Kidney epithelial cell (primary cell): ENCODE measurements at regions not wholly inside any gene's neighbourhood (a gene's known extent, or its start where the extent isn't known, plus 50 kb on each side); places are given as distances from the start of the nearest gene placed in this dataset.

Experiments used
- DNase-seq: peaks from one replicate; pipeline ENCODE4 v3.0.0-alpha.2; 2010; ENCODE audit warnings: low read depth
- H3K27me3 ChIP-seq: 2 replicates; pipeline ENCODE4 v1.6.0; 2011; ENCODE audit warnings: low read length; ENCODE audit not compliant: control insufficient read depth, insufficient read depth
- H3K36me3 ChIP-seq: 2 replicates; pipeline ENCODE4 v1.5.1; 2011; ENCODE audit warnings: low read length; ENCODE audit not compliant: control insufficient read depth, insufficient read depth
- H3K4me3 ChIP-seq: 2 replicates; pipeline ENCODE4 v1.5.1; 2011; ENCODE audit warnings: low read depth, mild to moderate bottlenecking, control low read depth, low read length
- TF ChIP-seq, protein P1 (sequence below): IDR thresholded peaks from 2 replicates; pipeline ENCODE4 v1.5.1; 2011; ENCODE audit warnings: mild to moderate bottlenecking, moderate library complexity, low read length, control low read depth, inconsistent platforms; ENCODE audit not compliant: insufficient read depth, poor library complexity, severe bottlenecking

DNA sequence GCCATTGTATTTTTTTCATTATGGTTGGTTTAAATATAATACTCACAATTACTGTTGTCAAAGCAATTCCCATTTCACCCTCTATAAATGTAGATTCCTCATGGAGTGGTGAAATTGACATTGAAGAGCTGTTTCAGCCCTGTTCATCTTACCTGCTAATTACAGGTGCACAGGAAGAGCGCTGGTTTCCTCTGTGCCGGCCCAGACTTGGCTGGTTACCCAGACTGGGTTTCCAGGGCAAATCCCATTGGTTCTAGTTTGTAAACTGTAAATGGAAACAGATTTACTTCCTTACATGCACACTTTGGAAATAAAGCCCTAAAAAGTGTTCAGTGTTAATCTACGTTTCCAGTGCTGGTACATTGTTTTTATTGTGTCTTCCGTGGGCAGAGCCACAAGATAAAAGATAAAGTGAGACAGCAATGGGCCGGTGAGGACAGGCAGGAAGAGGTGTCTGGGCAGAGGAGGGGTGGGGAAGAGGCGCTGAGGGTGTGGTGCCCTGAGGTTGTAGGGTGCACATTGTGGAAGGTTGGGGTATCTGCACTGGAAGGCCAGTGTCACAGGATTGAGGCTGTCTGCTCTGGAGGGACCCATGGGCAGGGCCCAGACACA is 71.6 kb upstream of the ZPBP start:
- Histone ChIP-seq H3K4me3 (no peak overlapping the region), H3K36me3 (no peaks in the 10 kb centered on the region), H3K27me3 (no peaks in the 10 kb centered on the region)
- no peak for DNase-seq
- TF ChIP-seq, protein P1, sequence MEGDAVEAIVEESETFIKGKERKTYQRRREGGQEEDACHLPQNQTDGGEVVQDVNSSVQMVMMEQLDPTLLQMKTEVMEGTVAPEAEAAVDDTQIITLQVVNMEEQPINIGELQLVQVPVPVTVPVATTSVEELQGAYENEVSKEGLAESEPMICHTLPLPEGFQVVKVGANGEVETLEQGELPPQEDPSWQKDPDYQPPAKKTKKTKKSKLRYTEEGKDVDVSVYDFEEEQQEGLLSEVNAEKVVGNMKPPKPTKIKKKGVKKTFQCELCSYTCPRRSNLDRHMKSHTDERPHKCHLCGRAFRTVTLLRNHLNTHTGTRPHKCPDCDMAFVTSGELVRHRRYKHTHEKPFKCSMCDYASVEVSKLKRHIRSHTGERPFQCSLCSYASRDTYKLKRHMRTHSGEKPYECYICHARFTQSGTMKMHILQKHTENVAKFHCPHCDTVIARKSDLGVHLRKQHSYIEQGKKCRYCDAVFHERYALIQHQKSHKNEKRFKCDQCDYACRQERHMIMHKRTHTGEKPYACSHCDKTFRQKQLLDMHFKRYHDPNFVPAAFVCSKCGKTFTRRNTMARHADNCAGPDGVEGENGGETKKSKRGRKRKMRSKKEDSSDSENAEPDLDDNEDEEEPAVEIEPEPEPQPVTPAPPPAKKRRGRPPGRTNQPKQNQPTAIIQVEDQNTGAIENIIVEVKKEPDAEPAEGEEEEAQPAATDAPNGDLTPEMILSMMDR = no peak

DNA sequence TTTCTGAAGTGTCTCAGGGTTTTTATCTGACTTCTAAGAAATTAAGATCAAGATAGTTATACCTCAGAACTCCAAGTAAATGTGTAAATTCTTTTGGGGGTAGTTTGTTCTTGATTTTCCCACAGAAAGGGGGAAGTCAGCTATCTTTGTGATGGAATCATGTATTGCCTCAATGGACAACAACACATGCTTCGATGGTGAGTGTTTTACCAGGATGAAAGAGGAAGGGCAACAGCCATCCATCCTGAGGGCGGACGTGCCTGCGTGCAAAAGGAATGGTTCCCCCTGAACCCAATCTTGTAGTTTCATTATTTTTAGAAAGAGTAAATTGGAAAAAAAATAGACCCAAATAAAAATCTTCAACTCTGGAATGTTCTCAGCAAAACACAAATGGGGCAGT is 67.2 kb upstream of the ZPBP start:
- Histone ChIP-seq H3K36me3 (no peaks in the 10 kb centered on the region), H3K4me3 (no peak overlapping the region), H3K27me3 (no peaks in the 10 kb centered on the region)
- DNase-seq = no peak
- TF ChIP-seq, protein P1 = no peak

DNA sequence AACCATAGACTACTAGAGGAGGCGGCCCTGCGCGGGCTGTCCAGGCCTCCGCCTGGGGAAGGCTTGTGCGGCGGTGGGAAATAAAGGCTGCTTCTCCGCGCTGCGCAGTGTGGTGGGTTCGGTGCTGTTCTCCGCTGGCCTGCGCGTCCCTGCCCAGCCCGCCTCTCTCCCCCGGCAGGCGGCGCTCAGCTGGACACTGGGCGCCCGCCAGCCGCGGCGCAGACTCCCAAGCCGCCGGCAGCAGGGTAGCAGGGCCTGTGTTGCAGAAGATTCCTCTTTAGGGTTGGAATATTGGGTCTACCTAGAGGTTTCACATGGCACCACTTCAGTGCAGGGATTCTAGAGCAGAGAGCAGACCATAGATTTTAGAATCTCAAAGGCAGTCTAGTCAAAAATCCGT is 66.1 kb upstream of the ZPBP start:
- Histone ChIP-seq H3K4me3 (no peak overlapping the region), H3K27me3 (no peaks in the 10 kb centered on the region), H3K36me3 (no peaks in the 10 kb centered on the region)
- TF ChIP-seq, protein P1 = no peak
- DNase-seq = no peak

DNA sequence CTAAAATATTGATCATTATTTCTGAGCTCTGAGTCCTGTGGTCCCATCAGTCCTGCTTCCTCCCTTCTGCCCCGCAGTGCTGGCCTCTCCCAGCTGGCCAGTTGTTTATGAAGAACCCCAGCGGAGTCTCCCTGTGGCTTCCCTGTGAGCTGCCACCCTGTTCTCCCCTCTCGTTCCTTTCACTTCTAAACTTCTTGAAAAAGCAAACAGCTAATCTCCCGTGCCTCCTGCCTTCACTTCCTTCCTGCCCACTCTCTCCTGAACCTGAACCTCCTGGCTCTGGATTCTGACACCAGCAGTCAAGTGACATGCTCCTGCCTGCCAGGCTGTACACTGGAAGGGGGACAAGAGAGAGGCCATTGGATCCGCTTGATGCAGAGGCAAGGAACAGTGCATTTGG is 63.7 kb upstream of the ZPBP start:
- Histone ChIP-seq H3K36me3 (no peaks in the 10 kb centered on the region), H3K27me3 (no peaks in the 10 kb centered on the region), H3K4me3 (no peak overlapping the region)
- TF ChIP-seq, protein P1 = no peak
- DNase-seq = no peak

DNA sequence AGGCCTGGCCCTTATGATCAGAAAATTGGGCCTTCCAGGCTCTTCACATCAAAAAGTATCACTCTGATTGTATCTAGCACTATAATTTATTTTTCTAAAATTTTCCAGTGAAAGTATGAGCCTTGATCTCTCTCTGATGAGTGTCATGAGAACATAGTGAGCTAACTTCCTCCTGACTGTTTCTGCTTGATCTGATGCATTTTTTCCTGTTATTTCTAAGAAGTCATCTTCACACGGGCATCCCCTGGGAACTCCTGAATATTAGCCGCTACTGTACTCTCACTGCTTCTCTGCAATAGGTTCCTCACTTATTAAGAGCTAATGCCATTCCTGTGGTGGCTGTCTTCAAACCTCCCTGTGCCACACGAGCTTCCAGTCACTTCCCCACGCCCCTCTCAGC is 63.1 kb upstream of the ZPBP start:
- Histone ChIP-seq H3K36me3 (no peaks in the 10 kb centered on the region), H3K27me3 (no peaks in the 10 kb centered on the region), H3K4me3 (no peak overlapping the region)
- TF ChIP-seq, protein P1 = no peak
- DNase-seq = no peak

DNA sequence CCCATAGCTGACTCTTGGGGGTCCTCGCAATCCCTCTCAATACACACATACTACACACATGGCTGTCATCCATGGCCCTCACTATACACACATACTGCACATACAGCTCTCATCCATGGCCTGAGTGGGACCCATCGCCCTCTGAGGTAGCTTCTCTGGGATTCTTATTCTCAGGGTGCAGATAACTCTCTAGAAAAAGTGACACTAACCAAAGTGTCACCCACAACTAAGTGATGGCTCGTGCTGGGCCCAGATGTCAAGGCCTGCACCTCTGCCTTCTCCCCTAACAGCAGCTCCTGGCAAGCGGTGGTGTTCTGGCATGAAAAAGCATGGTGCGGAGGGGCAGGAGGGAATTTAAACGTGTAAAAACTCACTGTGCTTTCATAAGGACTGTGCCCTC is 62.7 kb upstream of the ZPBP start:
- Histone ChIP-seq H3K36me3 (no peaks in the 10 kb centered on the region), H3K27me3 (no peaks in the 10 kb centered on the region), H3K4me3 (no peak overlapping the region)
- TF ChIP-seq, protein P1 = no peak
- no peak for DNase-seq
